OCI-LY1 (cell line): ENCODE measurements at regions not wholly inside any gene's neighbourhood (a gene's known extent, or its start where the extent isn't known, plus 50 kb on each side); places are given as distances from the start of the nearest gene placed in this dataset.
"Not testable (repeated sequence)": the region's sequence is repeated elsewhere in the genome, so short reads cannot be mapped to it uniquely, and the experiment has no call there.

Experiments
- H2AFZ ChIP-seq: fragments of 200-600 bp; sonication (generic), shearing (Covaris generic); 2 replicates; pipeline ENCODE4 v1.6.0; 2014; ENCODE audit warnings: antibody characterized with exemption, mild to moderate bottlenecking, low read length
- H3F3A ChIP-seq: fragments of 200-600 bp; sonication (generic), shearing (Covaris generic); 2 replicates; pipeline ENCODE4 v1.6.0; 2014; ENCODE audit warnings: mild to moderate bottlenecking, antibody characterized with exemption, low read length, moderate library complexity; ENCODE audit not compliant: insufficient read depth
- H3K27ac ChIP-seq: fragments of 200-600 bp; sonication (generic); 2 replicates; pipeline ENCODE4 v1.5.1; 2014; ENCODE audit warnings: low read length, mixed run types, mild to moderate bottlenecking, low read depth; ENCODE audit not compliant: poor library complexity, severe bottlenecking
- H3K27me3 ChIP-seq: fragments of 200-600 bp; sonication (generic); 2 replicates; pipeline ENCODE4 v1.6.0; 2014; ENCODE audit warnings: antibody characterized with exemption, mild to moderate bottlenecking, low read length, moderate library complexity; ENCODE audit not compliant: insufficient read depth
- H3K36me3 ChIP-seq: fragments of 200-600 bp; sonication (generic); 2 replicates; pipeline ENCODE4 v1.6.1; 2014; ENCODE audit warnings: mild to moderate bottlenecking, antibody characterized with exemption, low read length, moderate library complexity, mixed read lengths; ENCODE audit not compliant: insufficient read depth
- H3K4me1 ChIP-seq: fragments of 200-600 bp; sonication (generic); 2 replicates; pipeline ENCODE4 v1.5.1; 2014; ENCODE audit warnings: mild to moderate bottlenecking, low read length, moderate library complexity; ENCODE audit not compliant: insufficient read depth, severe bottlenecking
- H3K4me2 ChIP-seq: fragments of 200-600 bp; sonication (generic), shearing (Covaris generic); 2 replicates; pipeline ENCODE4 v1.6.1; 2014; ENCODE audit warnings: low read length
- H3K4me3 ChIP-seq: fragments of 200-600 bp; sonication (generic); 2 replicates; pipeline ENCODE4 v1.5.1; 2014; ENCODE audit warnings: low read length, low read depth, mild to moderate bottlenecking, mixed read lengths; ENCODE audit not compliant: poor library complexity, severe bottlenecking
- H3K79me2 ChIP-seq: fragments of 200-600 bp; shearing (Covaris generic); 2 replicates; pipeline ENCODE4 v1.6.1; 2016; ENCODE audit warnings: mixed run types, low read length, mixed read lengths; ENCODE audit not compliant: insufficient read depth
- H3K9ac ChIP-seq: fragments of 200-600 bp; sonication (generic), shearing (Covaris generic); 2 replicates; pipeline ENCODE4 v1.6.1; 2014; ENCODE audit warnings: mild to moderate bottlenecking, low read length, mixed read lengths
- H3K9me2 ChIP-seq: fragments of 200-600 bp; sonication (generic), shearing (Covaris generic); 2 replicates; pipeline ENCODE4 v1.6.1; 2014; ENCODE audit warnings: low read depth, mild to moderate bottlenecking, low read length, mixed read lengths
- H3K9me3 ChIP-seq: fragments of 200-600 bp; shearing (Covaris generic); 2 replicates; pipeline ENCODE4 v1.6.1; 2014; ENCODE audit warnings: low read length, mixed read lengths
- H4K20me1 ChIP-seq: fragments of 200-600 bp; sonication (generic), shearing (Covaris generic); 2 replicates; pipeline ENCODE4 v1.6.0; 2016; ENCODE audit warnings: mild to moderate bottlenecking, low read length; ENCODE audit not compliant: insufficient read depth
- EZH2 ChIP-seq: fragments of 200-600 bp; sonication (generic), shearing (Covaris generic); IDR thresholded peaks from 2 replicates; pipeline ENCODE4 v1.8.0; 2017; ENCODE audit warnings: borderline replicate concordance, mixed run types, mild to moderate bottlenecking, antibody characterized with exemption, low read length, moderate library complexity, mixed read lengths
- TF ChIP-seq, protein P1 (sequence below): fragments of 200-600 bp; sonication (generic), shearing (Covaris generic); IDR thresholded peaks from 2 replicates; pipeline ENCODE4 v1.5.1; 2017; ENCODE audit warnings: mild to moderate bottlenecking, antibody characterized with exemption, low read length, moderate library complexity, mixed read lengths

DNA sequence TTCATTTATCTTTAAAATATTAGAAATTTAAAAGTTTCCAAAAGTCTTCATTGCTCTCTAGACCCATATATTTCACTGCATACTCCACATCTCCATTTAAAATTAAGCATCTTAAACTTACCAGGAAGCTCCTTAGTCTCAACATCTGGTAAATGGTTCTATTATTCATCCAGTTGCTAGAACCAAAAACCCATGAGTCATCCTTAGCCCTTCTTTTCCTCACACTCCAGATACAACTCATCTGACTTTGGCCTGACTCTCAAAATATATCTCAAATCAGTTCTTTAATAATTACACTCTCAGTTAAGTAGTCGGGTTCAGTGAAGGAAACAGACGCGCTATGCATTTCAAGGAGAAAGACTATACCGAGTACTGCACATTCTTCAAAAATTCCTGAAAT is 110.2 kb upstream of the COX7C start:
- no peaks in the 10 kb centered on the region for H3K4me1 ChIP-seq
- TF ChIP-seq, protein P1, sequence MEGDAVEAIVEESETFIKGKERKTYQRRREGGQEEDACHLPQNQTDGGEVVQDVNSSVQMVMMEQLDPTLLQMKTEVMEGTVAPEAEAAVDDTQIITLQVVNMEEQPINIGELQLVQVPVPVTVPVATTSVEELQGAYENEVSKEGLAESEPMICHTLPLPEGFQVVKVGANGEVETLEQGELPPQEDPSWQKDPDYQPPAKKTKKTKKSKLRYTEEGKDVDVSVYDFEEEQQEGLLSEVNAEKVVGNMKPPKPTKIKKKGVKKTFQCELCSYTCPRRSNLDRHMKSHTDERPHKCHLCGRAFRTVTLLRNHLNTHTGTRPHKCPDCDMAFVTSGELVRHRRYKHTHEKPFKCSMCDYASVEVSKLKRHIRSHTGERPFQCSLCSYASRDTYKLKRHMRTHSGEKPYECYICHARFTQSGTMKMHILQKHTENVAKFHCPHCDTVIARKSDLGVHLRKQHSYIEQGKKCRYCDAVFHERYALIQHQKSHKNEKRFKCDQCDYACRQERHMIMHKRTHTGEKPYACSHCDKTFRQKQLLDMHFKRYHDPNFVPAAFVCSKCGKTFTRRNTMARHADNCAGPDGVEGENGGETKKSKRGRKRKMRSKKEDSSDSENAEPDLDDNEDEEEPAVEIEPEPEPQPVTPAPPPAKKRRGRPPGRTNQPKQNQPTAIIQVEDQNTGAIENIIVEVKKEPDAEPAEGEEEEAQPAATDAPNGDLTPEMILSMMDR, result no peak
- TF ChIP-seq EZH2, result no peak
- H3K4me2 ChIP-seq, result no peak overlapping the region
- no peak overlapping the region for H3K27ac ChIP-seq
- H3K4me3 ChIP-seq, result no peak overlapping the region
- no peaks in the 10 kb centered on the region for H3K36me3 ChIP-seq
- no peaks in the 10 kb centered on the region for H3F3A ChIP-seq
- H3K9ac ChIP-seq, result no peak overlapping the region
- no peak overlapping the region for H2AFZ ChIP-seq
- no peaks in the 10 kb centered on the region for H4K20me1 ChIP-seq
- H3K79me2 ChIP-seq, result no peaks in the 10 kb centered on the region
- H3K9me3 ChIP-seq, result no peaks in the 10 kb centered on the region
- no peaks in the 10 kb centered on the region for H3K9me2 ChIP-seq
- H3K27me3 ChIP-seq, result no peaks in the 10 kb centered on the region

DNA sequence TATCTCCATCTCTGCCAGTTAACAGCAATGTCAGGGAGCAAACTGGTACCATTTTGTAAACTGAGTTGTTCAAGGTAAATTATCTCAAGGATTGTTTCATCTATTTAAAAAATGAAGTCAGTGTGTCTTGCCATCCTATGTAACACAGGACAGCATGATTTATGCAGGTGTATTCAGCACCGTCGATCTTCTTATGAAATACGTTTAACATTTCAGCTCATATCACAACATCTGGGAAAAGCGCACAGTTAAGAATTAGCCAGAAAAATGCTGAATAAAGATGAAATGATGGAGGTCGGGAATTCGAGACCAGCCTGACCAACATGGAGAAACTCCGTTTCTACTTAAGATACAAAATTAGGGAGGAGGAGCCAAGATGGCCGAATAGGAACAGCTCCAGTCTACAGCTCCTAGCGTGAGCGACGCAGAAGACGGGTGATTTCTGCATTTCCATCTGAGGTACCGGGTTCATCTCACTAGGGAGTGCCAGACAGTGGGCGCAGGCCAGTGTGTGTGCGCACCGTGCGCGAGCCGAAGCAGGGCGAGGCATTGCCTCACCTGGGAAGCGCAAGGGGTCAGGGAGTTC is 107.3 kb upstream of the COX7C start:
- not testable (repeated sequence) for H2AFZ ChIP-seq, H3K9ac ChIP-seq, H3K4me1 ChIP-seq, H3K9me2 ChIP-seq, H4K20me1 ChIP-seq, H3K79me2 ChIP-seq, H3K4me3 ChIP-seq, H3K27me3 ChIP-seq, H3K4me2 ChIP-seq, H3K27ac ChIP-seq, H3F3A ChIP-seq, H3K9me3 ChIP-seq, H3K36me3 ChIP-seq

- H3K36me3 ChIP-seq, result no peaks in the 10 kb centered on the region
- H3K4me2 ChIP-seq, result no peak overlapping the region
- no peaks in the 10 kb centered on the region for H4K20me1 ChIP-seq
- no peaks in the 10 kb centered on the region for H3K9me3 ChIP-seq
- H3K27ac ChIP-seq, result no peak overlapping the region
- H3K27me3 ChIP-seq, result no peaks in the 10 kb centered on the region
- H3K9ac ChIP-seq, result no peak overlapping the region
- TF ChIP-seq, protein P1, result no peak
- TF ChIP-seq EZH2, result no peak
- no peak overlapping the region for H2AFZ ChIP-seq
- no peaks in the 10 kb centered on the region for H3F3A ChIP-seq
- H3K9me2 ChIP-seq, result no peaks in the 10 kb centered on the region
- H3K4me3 ChIP-seq, result no peak overlapping the region
- no peaks in the 10 kb centered on the region for H3K4me1 ChIP-seq
- no peaks in the 10 kb centered on the region for H3K79me2 ChIP-seq
Observed at GRCh38 chr5:86523718-86524117, 94.0 kb upstream of the COX7C start.

- H4K20me1 ChIP-seq, result no peaks in the 10 kb centered on the region
- H3K9me2 ChIP-seq, result no peaks in the 10 kb centered on the region
- H3K27ac ChIP-seq, result no peak overlapping the region
- no peaks in the 10 kb centered on the region for H3K9me3 ChIP-seq
- H3F3A ChIP-seq, result no peaks in the 10 kb centered on the region
- no peak overlapping the region for H2AFZ ChIP-seq
- H3K27me3 ChIP-seq, result no peaks in the 10 kb centered on the region
- H3K9ac ChIP-seq, result no peak overlapping the region
- H3K36me3 ChIP-seq, result no peaks in the 10 kb centered on the region
- H3K4me3 ChIP-seq, result no peak overlapping the region
- no peak overlapping the region for H3K4me2 ChIP-seq
- H3K79me2 ChIP-seq, result no peaks in the 10 kb centered on the region
- H3K4me1 ChIP-seq, result no peaks in the 10 kb centered on the region
- TF ChIP-seq, protein P1, result no peak
- TF ChIP-seq EZH2, result no peak
Observed at GRCh38 chr5:86525622-86526021, 92.1 kb upstream of the COX7C start.
